ENCODE measurements at regions not wholly inside any gene's neighbourhood (a gene's known extent, or its start where the extent isn't known, plus 50 kb on each side); places are given as distances from the start of the nearest gene placed in this dataset.

DNA sequence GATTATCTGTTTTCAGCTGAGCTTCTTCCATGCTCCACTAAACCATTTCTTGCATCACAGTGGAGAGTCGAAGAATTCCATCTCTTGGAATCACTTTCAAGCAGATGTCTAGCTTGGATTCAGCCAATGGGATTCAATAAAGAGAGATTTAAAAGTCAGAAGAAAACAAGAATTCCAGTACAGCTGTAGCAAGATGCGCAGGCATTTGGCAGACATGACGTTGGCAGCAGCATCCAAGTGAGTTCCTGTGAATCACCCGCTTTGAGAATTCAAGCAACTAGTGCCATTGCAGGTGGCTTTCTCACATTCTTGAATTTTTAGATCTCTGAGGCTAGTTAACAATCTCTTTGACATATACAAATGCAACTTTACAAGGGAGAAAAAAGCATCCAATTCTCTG, 467.0 kb downstream of the CDH10 start:
- TF ChIP-seq ELF4 (CRISPR knock-in tag; IDR thresholded peaks at IDR 0.05; ENCODE audit: borderline replicate concordance): no peak
- TF ChIP-seq HNRNPL (IDR thresholded peaks at IDR 0.05; ENCODE audit: low read depth, low read length): no peak

All from HepG2 (cell line).